ENCODE measurements at regions not wholly inside any gene's neighbourhood (a gene's known extent, or its start where the extent isn't known, plus 50 kb on each side); places are given as distances from the start of the nearest gene placed in this dataset.

GRCh38 chr1:8189931-8190483, 127.9 kb upstream of the SLC45A1 start:
- TF ChIP-seq CTCF (conservative IDR thresholded peaks at IDR 0.05; ENCODE audit: low read depth, low read length) (no peak), POLR2A (IDR thresholded peaks at IDR 0.05; ENCODE audit: low read depth, low read length) (no peak), USF2 (IDR thresholded peaks at IDR 0.05; ENCODE audit: low read depth, low read length) (no peak), RAD21 (IDR thresholded peaks at IDR 0.05; ENCODE audit: low read length) (no peak), MAZ (IDR thresholded peaks at IDR 0.05; ENCODE audit: borderline replicate concordance, low read depth, low read length) (no peak), NFE2L2 (IDR thresholded peaks at IDR 0.05; ENCODE audit: low read depth, low read length) (no peak), FOS (IDR thresholded peaks at IDR 0.05; ENCODE audit: low read depth, low read length) (no peak), CHD1 (IDR thresholded peaks at IDR 0.05; ENCODE audit: low read depth, low read length) (no peak)
